ENCODE measurements at regions not wholly inside any gene's neighbourhood (a gene's known extent, or its start where the extent isn't known, plus 50 kb on each side); places are given as distances from the start of the nearest gene placed in this dataset.

GRCh38 chr6:102525336-102525735, 1131.8 kb downstream of the GRIK2 start:
- no peak for TF ChIP-seq GATA3 (IDR thresholded peaks at IDR 0.05; ENCODE audit: low read depth, low read length)
- TF ChIP-seq GATA2 (IDR thresholded peaks at IDR 0.05; ENCODE audit: low read depth, low read length): no peak

All from SH-SY5Y (cell line).